Endothelial cell of umbilical vein (primary cell): ENCODE measurements at regions not wholly inside any gene's neighbourhood (a gene's known extent, or its start where the extent isn't known, plus 50 kb on each side); places are given as distances from the start of the nearest gene placed in this dataset.

Source experiments
- BruUV-seq: library from RNA; stranded (reverse); fragments of 400-500 nt; replicated peaks from 2 replicates; lab custom pipeline; 2021; lab: Mats Ljungman, UMichigan
- CTCF ChIA-PET: fragments of 300-600, 350-600 bp; sonication (Branson Sonifier 250); formaldehyde crosslinking; loops from one replicate; lab custom pipeline; 2021; ENCODE audit warnings: antibody characterized with exemption, inconsistent platforms; lab: Charles Lee
- POLR2A ChIA-PET: fragments of 300-600, 350-600 bp; sonication (Branson Sonifier 250); formaldehyde crosslinking; loops from one replicate; lab custom pipeline; 2021; ENCODE audit warnings: antibody characterized with exemption, inconsistent platforms; lab: Charles Lee
- DNase-seq: peaks from one replicate; pipeline ENCODE4 v3.0.0-alpha.2; 2011; ENCODE audit warnings: low read depth, low spot score
- FAIRE-seq: peaks from 2 replicates; lab custom pipeline; 2011; peaks lifted over from hg19 to GRCh38; lab: Jason Lieb, UNC
- H2AFZ ChIP-seq: 2 replicates; pipeline ENCODE4 v1.6.0; 2012; ENCODE audit warnings: low read depth, low read length, control low read depth, inconsistent platforms
- H3K27ac ChIP-seq: 2 replicates; pipeline ENCODE4 v1.5.1; 2011; ENCODE audit warnings: low read depth, mild to moderate bottlenecking, control low read depth, low read length, moderate library complexity; ENCODE audit not compliant: insufficient read depth
- H3K27me3 ChIP-seq, 2 experiments: 2 replicates each; pipeline versions ENCODE4 v1.6.0 to v1.6.1; 2011; ENCODE audit warnings: low read length in 2 of 2, mixed read lengths in 1 of 2; ENCODE audit not compliant: control insufficient read depth in 2 of 2, insufficient read depth in 2 of 2
- H3K36me3 ChIP-seq, 2 experiments: 2 replicates in 1 of 2; 3 replicates in 1 of 2; pipeline ENCODE4 v1.5.1; 2011; ENCODE audit warnings: low read length in 2 of 2, mild to moderate bottlenecking in 1 of 2, moderate library complexity in 1 of 2; ENCODE audit not compliant: control insufficient read depth in 2 of 2, insufficient read depth in 2 of 2; ENCODE audit errors: extremely low read depth in 1 of 2
- H3K4me1 ChIP-seq: 3 replicates; pipeline ENCODE4 v1.5.1; 2011; ENCODE audit warnings: mild to moderate bottlenecking, low read length; ENCODE audit not compliant: control insufficient read depth, insufficient read depth; ENCODE audit errors: extremely low read depth
- H3K4me2 ChIP-seq: 2 replicates; pipeline ENCODE4 v1.6.1; 2011; ENCODE audit warnings: low read length, control low read depth, mixed read lengths; ENCODE audit not compliant: insufficient read depth
- H3K4me3 ChIP-seq, 3 experiments: fragments of 200-600 bp in 1 of 3; sonication (generic), shearing (Covaris generic) in 1 of 3; replicated peaks in 1 of 3; 2 replicates each; pipeline ENCODE4 v1.5.1; 2011 to 2016; ENCODE audit warnings: control low read depth in 3 of 3, low read length in 3 of 3, mild to moderate bottlenecking in 2 of 3, inconsistent platforms in 1 of 3, low read depth in 1 of 3, moderate library complexity in 1 of 3; ENCODE audit not compliant: insufficient read depth in 1 of 3
- H3K79me2 ChIP-seq: 2 replicates; pipeline ENCODE4 v1.6.0; 2012; ENCODE audit warnings: low read length, inconsistent platforms; ENCODE audit not compliant: control insufficient read depth, insufficient read depth
- H3K9ac ChIP-seq: replicated peaks from 2 replicates; pipeline ENCODE3; 2011; ENCODE audit warnings: low read length, control low read depth; ENCODE audit not compliant: insufficient read depth; ENCODE audit errors: extremely low read depth
- H3K9me1 ChIP-seq: replicated peaks from 3 replicates; pipeline ENCODE4 v1.6.0; 2011; ENCODE audit warnings: mild to moderate bottlenecking, low read length; ENCODE audit not compliant: control insufficient read depth, insufficient read depth; ENCODE audit errors: extremely low read depth
- H3K9me3 ChIP-seq: replicated peaks from 2 replicates; pipeline ENCODE4 v1.5.1; 2012; ENCODE audit warnings: low read length, inconsistent platforms; ENCODE audit not compliant: control insufficient read depth, insufficient read depth
- H4K20me1 ChIP-seq: replicated peaks from 2 replicates; pipeline ENCODE3; 2011; ENCODE audit warnings: mild to moderate bottlenecking, low read length; ENCODE audit not compliant: control insufficient read depth, insufficient read depth; ENCODE audit errors: extremely low read depth
- EZH2 ChIP-seq: IDR thresholded peaks from 2 replicates; pipeline ENCODE4 v1.6.1; 2012; ENCODE audit warnings: borderline replicate concordance, low read depth, mild to moderate bottlenecking, moderate library complexity, low read length, inconsistent platforms; ENCODE audit not compliant: severe bottlenecking
- FOS ChIP-seq: IDR thresholded peaks from 2 replicates; pipeline ENCODE4 v1.6.1; 2011; ENCODE audit warnings: mild to moderate bottlenecking, low read length, moderate library complexity, borderline replicate concordance; ENCODE audit not compliant: insufficient read depth
- JUN ChIP-seq: IDR thresholded peaks from 2 replicates; pipeline ENCODE4 v1.6.1; 2011; ENCODE audit warnings: borderline replicate concordance, low read depth; ENCODE audit not compliant: insufficient read length, insufficient read depth
- MYC ChIP-seq: IDR thresholded peaks from one replicate; pipeline ENCODE4 v1.6.1; 2011; ENCODE audit warnings: mild to moderate bottlenecking, low read depth, low read length
- POLR2AphosphoS5 ChIP-seq: IDR thresholded peaks from 2 replicates; pipeline ENCODE4 v1.6.1; 2012; ENCODE audit warnings: low read depth, mild to moderate bottlenecking, control low read depth, low read length, moderate library complexity; ENCODE audit not compliant: insufficient read depth
- dilution Hi-C: fragments of 300-500 bp; cut with MboI; formaldehyde crosslinking; loops from one replicate; pipeline ENCODE4 v1.15.0; 2019; ENCODE audit warnings: low sequenced_read_pairs; ENCODE audit not compliant: extremely low pct_ligation_motif_present
- intact Hi-C: fragments of 100-400 bp; cut with micrococcal nuclease; formaldehyde crosslinking; loops from one replicate; pipeline ENCODE4 v1.10.0; 2022

- ChIA-PET CTCF (interaction anchor here (1.3 to 20.5 kb wide), 6 partner anchors 18 to 151 kb away, joined by 4 to 970 read pairs (median 76); no protein-coding TSS in a partner anchor), POLR2A (interaction anchor here (1.2 kb wide), 1 partner anchor 33 kb away, joined by 3 read pairs; no protein-coding TSS in a partner anchor)
- peaks cover 47% of the 10 kb centered on the region for H3K4me1 ChIP-seq
- intact Hi-C loops (no loop called here), dilution Hi-C loops (loop anchor here (25.0 kb wide), 1 partner anchor 149 kb away; no protein-coding TSS in a partner anchor)
- no peak overlapping the region for H2AFZ ChIP-seq
- no peaks in the 10 kb centered on the region for H3K9me3 ChIP-seq
- no peak for TF ChIP-seq POLR2AphosphoS5
- no peak for TF ChIP-seq JUN
- TF ChIP-seq FOS: no peak
- no peak for TF ChIP-seq EZH2
- TF ChIP-seq MYC: no peak
- DNase-seq: no peak
- H3K4me3 ChIP-seq: no peak overlapping the region
- H3K9me1 ChIP-seq: no peaks in the 10 kb centered on the region
- peaks cover 19% of the 10 kb centered on the region for H3K79me2 ChIP-seq
- no peak overlapping the region for H3K27ac ChIP-seq
- no peaks in the 10 kb centered on the region for H3K27me3 ChIP-seq
- H4K20me1 ChIP-seq: no peaks in the 10 kb centered on the region
- peaks cover 0 to 2% of the 10 kb centered on the region in 2 experiments for H3K36me3 ChIP-seq
- H3K9ac ChIP-seq: no peak overlapping the region
- no peak overlapping the region for H3K4me2 ChIP-seq
- FAIRE-seq: peak; percentile 63
- no TSS peak for BruUV-seq
Measured at GRCh38 chr1:201710632-201711597, 118.0 kb upstream of the IPO9 start.
